ENCODE measurements at regions not wholly inside any gene's neighbourhood (a gene's known extent, or its start where the extent isn't known, plus 50 kb on each side); places are given as distances from the start of the nearest gene placed in this dataset.

DNA sequence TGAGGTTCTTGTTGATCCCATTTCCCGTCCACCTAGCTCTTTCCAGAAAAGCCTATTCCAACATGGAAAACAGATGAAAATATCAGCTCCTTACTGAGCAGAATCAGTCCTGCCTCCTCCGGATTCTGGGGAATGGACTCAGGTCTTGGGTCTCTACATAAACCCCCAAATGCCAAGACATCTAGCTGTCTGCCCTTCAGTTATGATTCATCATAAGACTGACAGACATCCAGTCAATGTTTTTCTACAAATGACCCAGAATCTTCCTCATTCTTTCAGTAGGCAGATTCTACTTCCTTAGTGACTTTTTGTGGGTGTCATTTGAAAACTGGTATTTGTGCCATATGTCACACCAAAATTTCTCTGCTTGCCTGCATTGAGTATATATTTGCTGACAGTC lies 103.0 kb upstream of the TGFBR2 start:
- TF ChIP-seq CTCF (IDR thresholded peaks at IDR 0.05) (no peak), EP300 (IDR thresholded peaks at IDR 0.05) (no peak), POLR2A (IDR thresholded peaks at IDR 0.05) (no peak)
